Mucosa of descending colon (tissue), 3 donors: ENCODE measurements at regions not wholly inside any gene's neighbourhood (a gene's known extent, or its start where the extent isn't known, plus 50 kb on each side); places are given as distances from the start of the nearest gene placed in this dataset.

Source experiments
- ATAC-seq: fragments of 200-7000 bp; cut with Tn5 transposase; one replicate; pipeline ENCODE4 v1.9.1; 2020; ENCODE audit warnings: mild to moderate bottlenecking, moderate library complexity
- DNase-seq, 3 donors: peaks; one replicate each; pipeline ENCODE4 v3.0.0-alpha.2; 2020
- H3K36me3 ChIP-seq: fragments of 200-600 bp; one replicate; pipeline ENCODE4 v1.8.0; 2021; ENCODE audit warnings: low read depth, mild to moderate bottlenecking
- H3K4me1 ChIP-seq: fragments of 200-600 bp; one replicate; pipeline ENCODE4 v1.8.0; 2021; ENCODE audit warnings: low read depth, mild to moderate bottlenecking
- H3K4me3 ChIP-seq: fragments of 200-600 bp; one replicate; pipeline ENCODE4 v1.8.0; 2021; ENCODE audit warnings: mild to moderate bottlenecking
- H3K9me3 ChIP-seq: fragments of 200-600 bp; one replicate; pipeline ENCODE4 v1.8.0; 2021; ENCODE audit warnings: mild to moderate bottlenecking
- CTCF ChIP-seq: fragments of 200-600 bp; IDR thresholded peaks from one replicate; pipeline ENCODE4 v1.8.0; 2022; ENCODE audit warnings: antibody characterized with exemption, mild to moderate bottlenecking
- intact Hi-C, 2 donors: fragments of 100-400 bp; cut with DNase I in 1 of 2; cut with micrococcal nuclease in 1 of 2; formaldehyde crosslinking; loops; one replicate each; pipeline versions ENCODE4 v1.11.0 to v1.11.1; 2022; cut with DNase I, micrococcal nuclease
- donor health status: DM: no; HTN: no; CAD: no; lungs with moderate emphysema.
- donor health status: DM: no; HTN: no; CAD: no.
- donor health status: DM: no; HTN: yes; CAD: no.

GRCh38 chrX:69303231-69303630 lies 138.0 kb upstream of the PJA1 start:
- intact Hi-C loops, result no loop called here
- H3K4me3 ChIP-seq, result no peak overlapping the region
- no peaks in the 10 kb centered on the region for H3K4me1 ChIP-seq
- no peak for DNase-seq
- ATAC-seq, result no peak
- H3K36me3 ChIP-seq, result no peaks in the 10 kb centered on the region
- no peak for TF ChIP-seq CTCF
- H3K9me3 ChIP-seq, result no peaks in the 10 kb centered on the region

- intact Hi-C loops, result no loop called here
- H3K36me3 ChIP-seq, result no peaks in the 10 kb centered on the region
- H3K4me3 ChIP-seq, result no peak overlapping the region
- DNase-seq (no peak), ATAC-seq (no peak)
- no peaks in the 10 kb centered on the region for H3K9me3 ChIP-seq
- H3K4me1 ChIP-seq, result no peaks in the 10 kb centered on the region
- TF ChIP-seq CTCF, result no peak
Observed at GRCh38 chrX:69299951-69300714, 134.9 kb upstream of the PJA1 start.

GRCh38 chrX:69299285-69299684 lies 134.0 kb upstream of the PJA1 start:
- H3K9me3 ChIP-seq, result no peaks in the 10 kb centered on the region
- TF ChIP-seq CTCF, result no peak
- intact Hi-C loops, result no loop called here
- DNase-seq (no peak), ATAC-seq (no peak)
- no peaks in the 10 kb centered on the region for H3K4me1 ChIP-seq
- H3K4me3 ChIP-seq, result no peak overlapping the region
- no peaks in the 10 kb centered on the region for H3K36me3 ChIP-seq

GRCh38 chrX:69298466-69299140 lies 133.3 kb upstream of the PJA1 start:
- no peak for TF ChIP-seq CTCF
- no peak for ATAC-seq

GRCh38 chrX:69297506-69297905 lies 132.3 kb upstream of the PJA1 start:
- TF ChIP-seq CTCF, result no peak
- Histone ChIP-seq H3K4me3 (no peak overlapping the region), H3K4me1 (no peaks in the 10 kb centered on the region), H3K9me3 (no peaks in the 10 kb centered on the region), H3K36me3 (no peaks in the 10 kb centered on the region)
- ATAC-seq (no peak), DNase-seq (no peak)
- intact Hi-C loops, result no loop called here

More at GRCh38 chrX:69298466-69299140, 133.3 kb upstream of the PJA1 start:
- no peak for DNase-seq
- Histone ChIP-seq H3K36me3 (no peaks in the 10 kb centered on the region), H3K9me3 (no peaks in the 10 kb centered on the region), H3K4me3 (no peak overlapping the region), H3K4me1 (no peaks in the 10 kb centered on the region)
- intact Hi-C loops, result no loop called here
